Effector memory CD4-positive, alpha-beta T cell (primary cell): ENCODE measurements at regions not wholly inside any gene's neighbourhood (a gene's known extent, or its start where the extent isn't known, plus 50 kb on each side); places are given as distances from the start of the nearest gene placed in this dataset.

Source experiments
- DNase-seq, 3 donors: peaks; one replicate each; pipeline ENCODE4 v3.0.0-alpha.2; 2020
- H3K27ac ChIP-seq: 2 replicates; pipeline ENCODE4 v1.7.0; 2013; ENCODE audit warnings: mild to moderate bottlenecking, low read length, moderate library complexity; ENCODE audit not compliant: insufficient read depth, poor library complexity, severe bottlenecking
- H3K27me3 ChIP-seq: replicated peaks from 2 replicates; pipeline ENCODE4 v1.7.0; 2013; ENCODE audit warnings: mild to moderate bottlenecking, low read length; ENCODE audit not compliant: insufficient read depth, control insufficient read depth, poor library complexity, severe bottlenecking
- H3K36me3 ChIP-seq: 2 replicates; pipeline ENCODE4 v1.7.0; 2013; ENCODE audit warnings: mild to moderate bottlenecking, low read length, moderate library complexity; ENCODE audit not compliant: control insufficient read depth, insufficient read depth
- H3K4me1 ChIP-seq: 2 replicates; pipeline ENCODE4 v1.7.0; 2013; ENCODE audit warnings: low read length, mild to moderate bottlenecking; ENCODE audit not compliant: control insufficient read depth, insufficient read depth, poor library complexity, severe bottlenecking
- H3K4me3 ChIP-seq: 2 replicates; pipeline ENCODE4 v1.7.0; 2013; ENCODE audit warnings: low read length, low read depth, mild to moderate bottlenecking; ENCODE audit not compliant: insufficient read depth, poor library complexity, severe bottlenecking
- H3K9me3 ChIP-seq: 2 replicates; pipeline ENCODE4 v1.7.0; 2013; ENCODE audit warnings: mild to moderate bottlenecking, low read length, moderate library complexity; ENCODE audit not compliant: control insufficient read depth

- no peak for DNase-seq
- no peak overlapping the region for H3K4me3 ChIP-seq
- H3K36me3 ChIP-seq: no peaks in the 10 kb centered on the region
- H3K27ac ChIP-seq: no peak overlapping the region
- H3K4me1 ChIP-seq: peaks cover 7% of the 10 kb centered on the region
- H3K9me3 ChIP-seq: no peaks in the 10 kb centered on the region
- H3K27me3 ChIP-seq: no peaks in the 10 kb centered on the region
Observed at GRCh38 chr7:26101361-26102151, 50.4 kb upstream of the NFE2L3 start.

- no peak overlapping the region for H3K27ac ChIP-seq
- no peaks in the 10 kb centered on the region for H3K27me3 ChIP-seq
- peaks cover 7% of the 10 kb centered on the region for H3K4me1 ChIP-seq
- no peak overlapping the region for H3K4me3 ChIP-seq
- no peaks in the 10 kb centered on the region for H3K9me3 ChIP-seq
- H3K36me3 ChIP-seq: no peaks in the 10 kb centered on the region
- DNase-seq: no peak
Observed at GRCh38 chr7:26102176-26102575, 49.8 kb upstream of the NFE2L3 start.
